ENCODE measurements at regions not wholly inside any gene's neighbourhood (a gene's known extent, or its start where the extent isn't known, plus 50 kb on each side); places are given as distances from the start of the nearest gene placed in this dataset.

DNA sequence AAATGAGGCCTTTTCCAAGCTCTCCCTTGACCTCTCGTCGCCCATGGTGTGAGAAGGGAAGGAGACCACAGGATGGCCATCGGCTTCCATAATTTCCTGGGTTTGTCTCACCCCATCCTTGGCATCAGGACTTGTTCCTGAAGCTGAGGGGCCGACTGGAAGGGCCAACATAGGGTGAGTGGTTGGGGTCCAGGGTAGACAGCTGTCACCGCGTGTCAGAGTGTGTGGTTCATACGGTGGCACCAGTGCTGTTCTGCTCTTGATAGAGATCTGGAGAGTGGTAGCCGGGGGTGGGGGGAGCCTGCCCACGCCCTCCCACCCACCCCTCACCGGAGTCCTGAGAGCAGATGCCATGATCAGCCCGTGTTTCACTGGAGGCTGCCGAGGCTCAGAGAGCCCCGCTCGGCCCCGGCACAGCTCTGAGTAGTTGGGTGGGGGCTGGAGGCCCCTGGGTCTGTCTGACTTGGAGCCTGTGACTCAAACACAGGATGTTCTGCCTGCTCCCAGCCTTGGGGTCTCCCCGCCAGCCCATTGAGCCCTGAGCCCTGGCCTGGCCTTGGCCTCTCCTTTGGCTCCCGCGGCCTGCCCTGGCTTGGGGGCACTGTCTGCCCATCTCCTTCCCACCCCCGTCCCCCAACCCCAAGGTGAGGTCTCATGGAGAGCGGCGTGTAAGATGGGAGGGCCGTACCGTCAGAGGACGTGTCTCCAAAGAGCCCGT is 53.1 kb upstream of the IER5L start:
- Histone ChIP-seq H2AFZ (ENCODE audit: low read depth, low read length) (no peak overlapping the region), H3K9me3 (replicated peaks; ENCODE audit: control insufficient read depth, insufficient read depth, low read length) (no peaks in the 10 kb centered on the region), H3K4me2 (ENCODE audit: insufficient read depth, low read length) (no peak overlapping the region), H3K27me3 (ENCODE audit: control insufficient read depth in 2 of 2, insufficient read depth in 2 of 2, low read length in 2 of 2) (no peaks in the 10 kb centered on the region), H3K79me2 (ENCODE audit: control insufficient read depth, insufficient read depth, low read length) (no peaks in the 10 kb centered on the region), H3K4me3 (replicated peaks in 1 of 3; ENCODE audit: insufficient read depth in 1 of 3, low read depth in 1 of 3, low read length in 3 of 3) (no peak overlapping the region), H3K27ac (ENCODE audit: insufficient read depth, low read depth, low read length) (no peak overlapping the region), H4K20me1 (replicated peaks; ENCODE audit: control insufficient read depth, extremely low read depth, insufficient read depth, low read length) (no peaks in the 10 kb centered on the region), H3K9ac (replicated peaks; ENCODE audit: extremely low read depth, insufficient read depth, low read length) (no peak overlapping the region), H3K36me3 (ENCODE audit: control insufficient read depth in 2 of 2, extremely low read depth in 1 of 2, insufficient read depth in 2 of 2, low read length in 2 of 2) (no peaks in the 10 kb centered on the region), H3K4me1 (ENCODE audit: control insufficient read depth, extremely low read depth, insufficient read depth, low read length) (no peaks in the 10 kb centered on the region), H3K9me1 (replicated peaks; ENCODE audit: control insufficient read depth, extremely low read depth, insufficient read depth, low read length) (no peaks in the 10 kb centered on the region)
- ChIA-PET POLR2A (no interaction called here), CTCF (no interaction called here)
- DNase-seq (ENCODE audit: low read depth, low spot score) (no peak), FAIRE-seq (no peak)
- TF ChIP-seq MYC (IDR thresholded peaks at IDR 0.05; ENCODE audit: low read depth, low read length) (no peak), POLR2A (IDR thresholded peaks at IDR 0.05; ENCODE audit: low read depth, low read length) (no peak), GATA2 (IDR thresholded peaks at IDR 0.05; ENCODE audit: insufficient read depth, insufficient read length, low read depth, low read length) (no peak), EZH2 (IDR thresholded peaks at IDR 0.05; ENCODE audit: borderline replicate concordance, low read depth, low read length, severe bottlenecking) (no peak), JUN (IDR thresholded peaks at IDR 0.05; ENCODE audit: borderline replicate concordance, insufficient read depth, insufficient read length, low read depth) (no peak), FOS (IDR thresholded peaks at IDR 0.05; ENCODE audit: borderline replicate concordance, insufficient read depth, low read length) (no peak), POLR2AphosphoS5 (IDR thresholded peaks at IDR 0.05; ENCODE audit: insufficient read depth, low read depth, low read length) (no peak)
- TF ChIP-seq, protein P1, sequence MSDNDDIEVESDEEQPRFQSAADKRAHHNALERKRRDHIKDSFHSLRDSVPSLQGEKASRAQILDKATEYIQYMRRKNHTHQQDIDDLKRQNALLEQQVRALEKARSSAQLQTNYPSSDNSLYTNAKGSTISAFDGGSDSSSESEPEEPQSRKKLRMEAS (IDR thresholded peaks at IDR 0.05; ENCODE audit: insufficient read depth, insufficient read length), result no peak
- TF ChIP-seq, protein P2, sequence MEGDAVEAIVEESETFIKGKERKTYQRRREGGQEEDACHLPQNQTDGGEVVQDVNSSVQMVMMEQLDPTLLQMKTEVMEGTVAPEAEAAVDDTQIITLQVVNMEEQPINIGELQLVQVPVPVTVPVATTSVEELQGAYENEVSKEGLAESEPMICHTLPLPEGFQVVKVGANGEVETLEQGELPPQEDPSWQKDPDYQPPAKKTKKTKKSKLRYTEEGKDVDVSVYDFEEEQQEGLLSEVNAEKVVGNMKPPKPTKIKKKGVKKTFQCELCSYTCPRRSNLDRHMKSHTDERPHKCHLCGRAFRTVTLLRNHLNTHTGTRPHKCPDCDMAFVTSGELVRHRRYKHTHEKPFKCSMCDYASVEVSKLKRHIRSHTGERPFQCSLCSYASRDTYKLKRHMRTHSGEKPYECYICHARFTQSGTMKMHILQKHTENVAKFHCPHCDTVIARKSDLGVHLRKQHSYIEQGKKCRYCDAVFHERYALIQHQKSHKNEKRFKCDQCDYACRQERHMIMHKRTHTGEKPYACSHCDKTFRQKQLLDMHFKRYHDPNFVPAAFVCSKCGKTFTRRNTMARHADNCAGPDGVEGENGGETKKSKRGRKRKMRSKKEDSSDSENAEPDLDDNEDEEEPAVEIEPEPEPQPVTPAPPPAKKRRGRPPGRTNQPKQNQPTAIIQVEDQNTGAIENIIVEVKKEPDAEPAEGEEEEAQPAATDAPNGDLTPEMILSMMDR (IDR thresholded peaks at IDR 0.05; ENCODE audit: extremely low read depth in 1 of 2, insufficient read depth in 1 of 2, low read depth in 1 of 2, low read length in 2 of 2), result no peak
- no TSS peak for BruUV-seq (replicated peaks)
- dilution Hi-C loops (cut with MboI; ENCODE audit: extremely low pct_ligation_motif_present, low sequenced_read_pairs) (no loop called here), intact Hi-C loops (cut with micrococcal nuclease) (no loop called here)

All from endothelial cell of umbilical vein (primary cell).